HEK293 (cell line): ENCODE measurements at regions not wholly inside any gene's neighbourhood (a gene's known extent, or its start where the extent isn't known, plus 50 kb on each side); places are given as distances from the start of the nearest gene placed in this dataset.

Experiments
- AEBP2 ChIP-seq: fragments of 450-650 bp; formaldehyde crosslinking; IDR thresholded peaks from 2 replicates; pipeline ENCODE4 v1.5.1; 2016; ENCODE audit warnings: missing biosample characterization, missing genetic modification characterization, borderline replicate concordance
- BCL11B ChIP-seq: fragments of 450-650 bp; formaldehyde crosslinking; IDR thresholded peaks from 2 replicates; pipeline ENCODE4 v1.5.1; 2016; ENCODE audit warnings: low read depth, missing biosample characterization, missing genetic modification characterization
- CTCF ChIP-seq: fragments of 450-650 bp; formaldehyde crosslinking; IDR thresholded peaks from 2 replicates; pipeline ENCODE4 v1.5.1; 2016; ENCODE audit warnings: missing biosample characterization, missing genetic modification characterization
- KLF7 ChIP-seq: fragments of 450-650 bp; formaldehyde crosslinking; IDR thresholded peaks from 2 replicates; pipeline ENCODE4 v1.5.1; 2016; ENCODE audit warnings: missing biosample characterization, missing genetic modification characterization, borderline replicate concordance
- RBAK ChIP-seq: fragments of 450-650 bp; formaldehyde crosslinking; IDR thresholded peaks from 2 replicates; pipeline ENCODE4 v1.5.1; 2016; ENCODE audit warnings: missing biosample characterization, missing genetic modification characterization
- REST ChIP-seq: fragments of 450-650 bp; formaldehyde crosslinking; IDR thresholded peaks from 2 replicates; pipeline ENCODE4 v1.5.1; 2016; ENCODE audit warnings: missing biosample characterization, missing genetic modification characterization
- SETDB1 ChIP-seq: IDR thresholded peaks from one replicate; pipeline ENCODE4 v1.6.1; 2017; ENCODE audit warnings: mild to moderate bottlenecking, low read length, moderate library complexity, mixed read lengths; ENCODE audit not compliant: insufficient read length
- YY2 ChIP-seq: fragments of 450-650 bp; formaldehyde crosslinking; IDR thresholded peaks from 2 replicates; pipeline ENCODE4 v1.5.1; 2016; ENCODE audit warnings: missing biosample characterization, missing genetic modification characterization
- ZNF133 ChIP-seq: fragments of 450-650 bp; formaldehyde crosslinking; IDR thresholded peaks from 2 replicates; pipeline ENCODE4 v1.5.1; 2016; ENCODE audit warnings: missing biosample characterization, missing genetic modification characterization
- ZNF530 ChIP-seq: fragments of 450-650 bp; formaldehyde crosslinking; IDR thresholded peaks from 2 replicates; pipeline ENCODE4 v1.5.1; 2016; ENCODE audit warnings: low read depth, missing biosample characterization, missing genetic modification characterization
- ZNF629 ChIP-seq: fragments of 450-650 bp; formaldehyde crosslinking; IDR thresholded peaks from 2 replicates; pipeline ENCODE4 v1.5.1; 2017; ENCODE audit warnings: missing biosample characterization, missing genetic modification characterization
- ZNF660 ChIP-seq: fragments of 450-650 bp; IDR thresholded peaks from 2 replicates; pipeline ENCODE4 v1.5.1; 2018; ENCODE audit warnings: missing biosample characterization, mild to moderate bottlenecking, missing genetic modification characterization
- ZNF792 ChIP-seq: fragments of 450-650 bp; formaldehyde crosslinking; IDR thresholded peaks from 2 replicates; pipeline ENCODE4 v1.5.1; 2016; ENCODE audit warnings: missing biosample characterization, missing genetic modification characterization

GRCh38 chr4:123822353-123822752 is 425.8 kb downstream of the SPRY1 start:
- no peak for TF ChIP-seq YY2 (tag by site-specific recombination)
- TF ChIP-seq REST, result no peak
- no peak for TF ChIP-seq ZNF629 (tag by site-specific recombination)
- no peak for TF ChIP-seq CTCF
- no peak for TF ChIP-seq SETDB1
- no peak for TF ChIP-seq ZNF792 (tag by site-specific recombination)
- TF ChIP-seq RBAK, result no peak
- TF ChIP-seq AEBP2, result no peak
- no peak for TF ChIP-seq BCL11B (tag by site-specific recombination)
- no peak for TF ChIP-seq ZNF530 (tag by site-specific recombination)
- TF ChIP-seq ZNF133 (tag by site-specific recombination), result no peak
- no peak for TF ChIP-seq KLF7 (tag by site-specific recombination)
- TF ChIP-seq ZNF660, result no peak
